ENCODE measurements at regions not wholly inside any gene's neighbourhood (a gene's known extent, or its start where the extent isn't known, plus 50 kb on each side); places are given as distances from the start of the nearest gene placed in this dataset.
A peak's percentile ranks its signal among the peaks of the same experiment; 100 is the strongest.

GRCh38 chr15:60070838-60071493 is 66.9 kb downstream of the FOXB1 start:
- H3K9me3 ChIP-seq: no peaks in the 10 kb centered on the region
- H3K4me1 ChIP-seq: no peaks in the 10 kb centered on the region
- no peak overlapping the region for H3K4me3 ChIP-seq (replicated peaks in 1 of 3)
- TF ChIP-seq CTCF (IDR thresholded peaks at IDR 0.05) (no peak), POLR2A (IDR thresholded peaks at IDR 0.05) (no peak)
- intact Hi-C loops (cut with DNase I): no loop called here
- H3K27ac ChIP-seq: no peak overlapping the region
- no peaks in the 10 kb centered on the region for H3K36me3 ChIP-seq
- WGBS, 2 donors: 79 to 81% methylated on average over 8 of the region's 8 CpGs
- no peak for DNase-seq
- no peaks in the 10 kb centered on the region for H3K27me3 ChIP-seq

GRCh38 chr15:60072826-60073465 is 68.8 kb downstream of the FOXB1 start:
- H3K4me1 ChIP-seq: no peaks in the 10 kb centered on the region
- no peak overlapping the region for H3K27ac ChIP-seq
- TF ChIP-seq CTCF (IDR thresholded peaks at IDR 0.05) (no peak), POLR2A (IDR thresholded peaks at IDR 0.05) (no peak)
- no peaks in the 10 kb centered on the region for H3K9me3 ChIP-seq
- intact Hi-C loops (cut with DNase I): no loop called here
- H3K27me3 ChIP-seq: no peaks in the 10 kb centered on the region
- H3K4me3 ChIP-seq (replicated peaks in 1 of 3): no peak overlapping the region
- WGBS, 2 donors: 68 to 78% methylated on average over 4 to 5 of the region's 5 CpGs
- no peaks in the 10 kb centered on the region for H3K36me3 ChIP-seq
- DNase-seq: no peak

- no peaks in the 10 kb centered on the region for H3K36me3 ChIP-seq
- WGBS, 2 donors: 77 to 89% methylated on average over 3 of the region's 3 CpGs
- TF ChIP-seq CTCF (IDR thresholded peaks at IDR 0.05): no peak
- TF ChIP-seq POLR2A (IDR thresholded peaks at IDR 0.05): no peak
- H3K27ac ChIP-seq: no peak overlapping the region
- H3K9me3 ChIP-seq: no peaks in the 10 kb centered on the region
- no peak for DNase-seq
- no peak overlapping the region for H3K4me3 ChIP-seq (replicated peaks in 1 of 3)
- intact Hi-C loops (cut with DNase I): no loop called here
- H3K4me1 ChIP-seq: no peaks in the 10 kb centered on the region
- no peaks in the 10 kb centered on the region for H3K27me3 ChIP-seq
These were observed 69.3 kb downstream of the FOXB1 start for GRCh38 chr15:60073466-60073840.

GRCh38 chr15:60074181-60074885 is 70.2 kb downstream of the FOXB1 start:
- peaks cover 0 to 4% of the 10 kb centered on the region in 2 donors for H3K4me1 ChIP-seq
- 78 to 81% methylated on average over 6 of the region's 6 CpGs for WGBS, 2 donors
- no peaks in the 10 kb centered on the region for H3K9me3 ChIP-seq
- TF ChIP-seq CTCF (IDR thresholded peaks at IDR 0.05) (no peak), POLR2A (IDR thresholded peaks at IDR 0.05) (no peak)
- no peak overlapping the region for H3K27ac ChIP-seq
- no peaks in the 10 kb centered on the region for H3K36me3 ChIP-seq
- peak in 1 of 2 donors; percentile 3 for DNase-seq
- intact Hi-C loops (cut with DNase I): no loop called here
- H3K4me3 ChIP-seq (replicated peaks in 1 of 3): no peak overlapping the region
- no peaks in the 10 kb centered on the region for H3K27me3 ChIP-seq

GRCh38 chr15:60076045-60076444 is 71.9 kb downstream of the FOXB1 start:
- WGBS, 2 donors: 72 to 85% methylated on average over 5 of the region's 5 CpGs
- no peak for TF ChIP-seq CTCF (IDR thresholded peaks at IDR 0.05)
- TF ChIP-seq POLR2A (IDR thresholded peaks at IDR 0.05): no peak
- intact Hi-C loops (cut with DNase I): no loop called here

More at GRCh38 chr15:60076045-60076444, 71.9 kb downstream of the FOXB1 start:
- no peak overlapping the region for H3K27ac ChIP-seq
- no peaks in the 10 kb centered on the region for H3K9me3 ChIP-seq
- no peaks in the 10 kb centered on the region for H3K27me3 ChIP-seq
- H3K4me3 ChIP-seq (replicated peaks in 1 of 3): no peak overlapping the region
- no peak for DNase-seq
- H3K36me3 ChIP-seq: no peaks in the 10 kb centered on the region
- peaks cover 0 to 6% of the 10 kb centered on the region in 2 donors for H3K4me1 ChIP-seq
